ENCODE measurements at regions not wholly inside any gene's neighbourhood (a gene's known extent, or its start where the extent isn't known, plus 50 kb on each side); places are given as distances from the start of the nearest gene placed in this dataset.

GRCh38 chr3:127351775-127352350, 64.0 kb upstream of the PRR20G start:
- no peaks in the 10 kb centered on the region for H3K36me3 ChIP-seq (ENCODE audit: insufficient read depth, low read length)
- no peak overlapping the region for H3K4me3 Mint-ChIP-seq (ENCODE audit: unreplicated experiment)
- H3K4me3 ChIP-seq (ENCODE audit: insufficient read depth, low read depth, low read length): no peak overlapping the region
- H3K36me3 Mint-ChIP-seq (ENCODE audit: low read depth, unreplicated experiment): no peaks in the 10 kb centered on the region
- H3K79me2 ChIP-seq (ENCODE audit: insufficient read depth, low read length): no peaks in the 10 kb centered on the region
- no peak overlapping the region for H3K27ac ChIP-seq (ENCODE audit: low read depth, low read length)
- H3K27me3 Mint-ChIP-seq (ENCODE audit: low read depth, unreplicated experiment): peaks cover 31% of the 10 kb centered on the region
- no peaks in the 10 kb centered on the region for H4K20me1 ChIP-seq (ENCODE audit: insufficient read depth, low read length)
- no peak for TF ChIP-seq EZH2 (IDR thresholded peaks at IDR 0.05; ENCODE audit: insufficient read depth, low read length)
- TF ChIP-seq CTCF (IDR thresholded peaks at IDR 0.05; ENCODE audit: insufficient read depth, low read depth, low read length): no peak
- H3K27ac Mint-ChIP-seq (ENCODE audit: unreplicated experiment): no peak overlapping the region
- H3K4me1 Mint-ChIP-seq (ENCODE audit: low read depth, unreplicated experiment): no peaks in the 10 kb centered on the region
- no peak overlapping the region for H2AFZ ChIP-seq (ENCODE audit: low read depth, low read length)
- peaks cover 8% of the 10 kb centered on the region for H3K9me3 Mint-ChIP-seq (ENCODE audit: unreplicated experiment)
- H3K9ac ChIP-seq (ENCODE audit: low read length): no peak overlapping the region
- no peak for FAIRE-seq
- peaks cover 6% of the 10 kb centered on the region for H3K9me3 ChIP-seq (ENCODE audit: insufficient read depth, low read depth, low read length)
- no peak overlapping the region for H3K4me2 ChIP-seq (ENCODE audit: low read length)
- no peaks in the 10 kb centered on the region for H3K4me1 ChIP-seq (ENCODE audit: insufficient read depth, low read length)
- DNase-seq (ENCODE audit: low read depth): no peak
- H3K27me3 ChIP-seq (ENCODE audit: insufficient read depth, low read length): peaks cover 2% of the 10 kb centered on the region

- no peak overlapping the region for H3K27ac Mint-ChIP-seq (ENCODE audit: unreplicated experiment)
- H3K9me3 Mint-ChIP-seq (ENCODE audit: unreplicated experiment): peaks cover 6% of the 10 kb centered on the region
- Histone ChIP-seq H3K27me3 (ENCODE audit: insufficient read depth, low read length) (peaks cover 2% of the 10 kb centered on the region), H3K4me1 (ENCODE audit: insufficient read depth, low read length) (no peaks in the 10 kb centered on the region), H3K9ac (ENCODE audit: low read length) (no peak overlapping the region), H4K20me1 (ENCODE audit: insufficient read depth, low read length) (no peaks in the 10 kb centered on the region), H3K79me2 (ENCODE audit: insufficient read depth, low read length) (no peaks in the 10 kb centered on the region), H3K4me3 (ENCODE audit: insufficient read depth, low read depth, low read length) (no peak overlapping the region), H3K9me3 (ENCODE audit: insufficient read depth, low read depth, low read length) (peaks cover under 1% of the 10 kb centered on the region), H3K36me3 (ENCODE audit: insufficient read depth, low read length) (no peaks in the 10 kb centered on the region), H3K4me2 (ENCODE audit: low read length) (no peak overlapping the region), H3K27ac (ENCODE audit: low read depth, low read length) (no peak overlapping the region), H2AFZ (ENCODE audit: low read depth, low read length) (no peak overlapping the region)
- peaks cover 35% of the 10 kb centered on the region for H3K27me3 Mint-ChIP-seq (ENCODE audit: low read depth, unreplicated experiment)
- FAIRE-seq (no peak), DNase-seq (ENCODE audit: low read depth) (no peak)
- H3K4me1 Mint-ChIP-seq (ENCODE audit: low read depth, unreplicated experiment): no peaks in the 10 kb centered on the region
- no peaks in the 10 kb centered on the region for H3K36me3 Mint-ChIP-seq (ENCODE audit: low read depth, unreplicated experiment)
- H3K4me3 Mint-ChIP-seq (ENCODE audit: unreplicated experiment): no peak overlapping the region
- TF ChIP-seq CTCF (IDR thresholded peaks at IDR 0.05; ENCODE audit: insufficient read depth, low read depth, low read length) (no peak), EZH2 (IDR thresholded peaks at IDR 0.05; ENCODE audit: insufficient read depth, low read length) (no peak)
Observed at GRCh38 chr3:127351321-127351720, 63.5 kb upstream of the PRR20G start.

DNA sequence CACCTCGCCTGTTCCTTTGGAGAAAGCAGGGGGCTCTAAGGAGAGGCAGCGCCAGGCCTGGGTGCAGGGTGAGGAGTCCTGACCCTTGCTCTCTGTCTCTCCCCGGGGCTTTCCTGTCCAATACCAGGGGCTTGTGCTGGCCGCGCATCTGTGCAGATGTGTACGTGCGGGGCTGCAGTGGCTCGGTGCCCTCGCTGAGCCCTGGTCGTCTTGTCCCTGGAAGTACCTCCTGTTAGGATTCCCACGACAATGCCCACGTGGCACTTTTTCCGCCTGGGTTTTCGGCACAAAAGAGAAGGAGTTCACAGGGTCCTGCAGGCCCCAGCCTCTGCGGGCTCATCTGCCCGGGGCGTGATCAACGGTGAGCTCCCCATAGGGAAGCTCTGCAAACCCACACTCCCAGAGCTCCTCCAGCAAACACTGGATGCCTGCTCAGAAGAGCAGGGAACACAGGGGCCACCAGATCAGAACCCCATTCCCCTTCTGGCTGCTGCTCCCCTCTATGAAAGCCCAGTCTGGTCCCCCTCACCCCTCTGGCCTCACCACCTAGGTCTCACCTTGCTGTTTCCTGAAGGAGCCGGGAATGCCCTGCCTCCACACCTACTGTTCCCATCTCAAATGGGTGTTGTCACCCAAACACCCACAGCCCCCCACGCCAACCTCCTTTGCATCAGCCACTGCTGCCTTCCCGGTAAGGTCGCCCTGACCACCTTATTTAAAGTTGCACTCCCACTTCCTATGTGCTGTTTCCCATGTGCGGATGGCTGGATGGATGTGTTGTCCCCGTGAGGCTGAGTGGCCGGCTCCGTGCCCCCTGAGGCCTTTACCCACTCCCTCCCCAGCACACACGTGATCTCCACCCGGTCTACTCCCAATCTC, 62.6 kb upstream of the PRR20G start:
- Mint-ChIP-seq H3K36me3 (ENCODE audit: low read depth, unreplicated experiment) (no peaks in the 10 kb centered on the region), H3K4me3 (ENCODE audit: unreplicated experiment) (no peak overlapping the region), H3K4me1 (ENCODE audit: low read depth, unreplicated experiment) (no peaks in the 10 kb centered on the region), H3K9me3 (ENCODE audit: unreplicated experiment) (no peaks in the 10 kb centered on the region), H3K27ac (ENCODE audit: unreplicated experiment) (no peak overlapping the region), H3K27me3 (ENCODE audit: low read depth, unreplicated experiment) (peaks cover 43% of the 10 kb centered on the region)
- no peaks in the 10 kb centered on the region for H3K4me1 ChIP-seq (ENCODE audit: insufficient read depth, low read length)
- H3K79me2 ChIP-seq (ENCODE audit: insufficient read depth, low read length): no peaks in the 10 kb centered on the region
- no peak overlapping the region for H3K4me2 ChIP-seq (ENCODE audit: low read length)
- no peaks in the 10 kb centered on the region for H3K36me3 ChIP-seq (ENCODE audit: insufficient read depth, low read length)
- H3K9me3 ChIP-seq (ENCODE audit: insufficient read depth, low read depth, low read length): no peaks in the 10 kb centered on the region
- H3K27ac ChIP-seq (ENCODE audit: low read depth, low read length): no peak overlapping the region
- TF ChIP-seq CTCF (IDR thresholded peaks at IDR 0.05; ENCODE audit: insufficient read depth, low read depth, low read length) (no peak), EZH2 (IDR thresholded peaks at IDR 0.05; ENCODE audit: insufficient read depth, low read length) (no peak)
- H4K20me1 ChIP-seq (ENCODE audit: insufficient read depth, low read length): no peaks in the 10 kb centered on the region
- H3K9ac ChIP-seq (ENCODE audit: low read length): no peak overlapping the region
- no peak for FAIRE-seq
- no peak overlapping the region for H3K4me3 ChIP-seq (ENCODE audit: insufficient read depth, low read depth, low read length)
- peaks cover 2% of the 10 kb centered on the region for H3K27me3 ChIP-seq (ENCODE audit: insufficient read depth, low read length)
- no peak overlapping the region for H2AFZ ChIP-seq (ENCODE audit: low read depth, low read length)
- DNase-seq (ENCODE audit: low read depth): no peak
